H1 (cell line): ENCODE measurements at regions not wholly inside any gene's neighbourhood (a gene's known extent, or its start where the extent isn't known, plus 50 kb on each side); places are given as distances from the start of the nearest gene placed in this dataset.

ENCODE experiments used
- ATF3 ChIP-seq: IDR thresholded peaks from 2 replicates; pipeline ENCODE4 v1.6.1; 2011; ENCODE audit warnings: low read depth, mild to moderate bottlenecking, low read length; ENCODE audit not compliant: insufficient read depth
- KDM4A ChIP-seq: IDR thresholded peaks from one replicate; pipeline ENCODE4 v1.7.1; 2012; ENCODE audit warnings: low read depth, mild to moderate bottlenecking, moderate library complexity, low read length, inconsistent platforms; ENCODE audit not compliant: severe bottlenecking
- POU5F1 ChIP-seq: IDR thresholded peaks from 2 replicates; pipeline ENCODE4 v1.6.1; 2011; ENCODE audit warnings: low read depth, mild to moderate bottlenecking, low read length, moderate library complexity
- SAP30 ChIP-seq: fragments of 300-600 bp; sonication (generic); IDR thresholded peaks from 2 replicates; pipeline ENCODE4 v1.7.1; 2012; ENCODE audit warnings: low read length, moderate library complexity, mild to moderate bottlenecking, inconsistent platforms; ENCODE audit not compliant: insufficient read depth, insufficient replicate concordance

- TF ChIP-seq KDM4A (no peak), ATF3 (no peak), POU5F1 (no peak), SAP30 (no peak)
These were observed 52.9 kb upstream of the BHLHE23 start (continued) for GRCh38 chr20:63059684-63060056.
